COR-L47 (cell line): ENCODE measurements at regions not wholly inside any gene's neighbourhood (a gene's known extent, or its start where the extent isn't known, plus 50 kb on each side); places are given as distances from the start of the nearest gene placed in this dataset.

Experiments
- DNase-seq: peaks from one replicate; lab custom pipeline; 2025; lab: John Stamatoyannopoulos, UW

DNA sequence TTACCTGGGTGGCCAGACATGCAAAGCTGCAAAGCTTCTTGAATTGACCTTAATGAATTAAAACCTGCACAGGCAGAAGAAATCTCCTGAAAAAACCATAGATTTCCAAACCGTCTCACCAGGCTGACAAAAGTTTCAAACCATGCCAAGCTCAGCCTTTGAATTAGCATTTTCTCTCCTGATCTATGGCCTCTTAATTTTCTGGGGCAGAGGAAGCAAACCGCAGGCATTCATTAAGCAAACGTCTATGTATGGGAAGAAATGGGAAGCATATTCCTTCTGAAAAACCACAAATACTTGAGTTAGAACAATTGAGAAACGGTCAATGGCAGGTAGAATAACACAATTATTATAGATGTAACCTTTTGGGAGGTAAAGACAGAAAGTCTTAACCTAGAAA lies 500.2 kb upstream of the NR2F2 start:
- no peak for DNase-seq

DNA sequence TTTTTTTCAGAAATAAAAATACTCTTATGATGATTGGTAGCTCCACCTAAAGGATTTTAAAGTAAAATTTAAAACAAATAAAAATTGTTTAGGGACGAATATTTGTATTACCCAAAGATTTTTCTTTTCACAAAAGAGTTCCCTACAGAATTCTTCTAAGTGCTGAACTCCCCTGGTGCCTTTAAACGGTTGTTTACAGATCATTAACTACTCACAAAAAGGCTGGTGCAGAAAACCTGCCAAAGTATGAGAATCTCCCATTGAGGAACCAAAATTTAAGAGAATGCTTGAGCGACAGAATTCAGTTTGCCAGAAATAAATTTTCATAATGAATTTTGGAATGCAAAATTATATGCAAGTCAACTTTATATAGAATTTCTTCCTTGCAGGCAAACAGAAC lies 497.8 kb upstream of the NR2F2 start:
- DNase-seq: no peak

GRCh38 chr15:95834028-95834804 lies 496.3 kb upstream of the NR2F2 start:
- no peak for DNase-seq

- DNase-seq: no peak
Measured at GRCh38 chr15:95836536-95836935, 494.0 kb upstream of the NR2F2 start.

GRCh38 chr15:95837341-95838004 lies 493.0 kb upstream of the NR2F2 start:
- no peak for DNase-seq

GRCh38 chr15:95839367-95839782 lies 491.1 kb upstream of the NR2F2 start:
- DNase-seq: no peak

DNA sequence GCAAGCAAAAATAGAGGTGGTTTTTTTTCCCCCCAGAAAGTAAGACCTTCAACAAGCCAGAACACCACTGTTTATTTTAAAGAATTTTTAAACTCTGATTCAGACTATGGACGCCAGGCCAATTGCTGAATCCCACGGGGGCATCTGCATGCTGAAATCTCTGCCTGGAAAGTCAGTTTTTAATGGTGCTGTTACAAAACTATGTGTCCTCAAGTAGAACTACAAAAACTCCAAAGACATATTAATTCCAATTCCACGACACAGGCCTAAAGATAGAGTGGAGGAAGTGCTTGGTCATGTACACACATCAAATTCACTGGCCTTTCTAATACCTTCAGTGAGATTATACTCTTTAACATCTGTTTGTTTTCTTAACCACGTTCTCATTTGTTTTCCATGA lies 490.5 kb upstream of the NR2F2 start:
- DNase-seq: no peak

DNA sequence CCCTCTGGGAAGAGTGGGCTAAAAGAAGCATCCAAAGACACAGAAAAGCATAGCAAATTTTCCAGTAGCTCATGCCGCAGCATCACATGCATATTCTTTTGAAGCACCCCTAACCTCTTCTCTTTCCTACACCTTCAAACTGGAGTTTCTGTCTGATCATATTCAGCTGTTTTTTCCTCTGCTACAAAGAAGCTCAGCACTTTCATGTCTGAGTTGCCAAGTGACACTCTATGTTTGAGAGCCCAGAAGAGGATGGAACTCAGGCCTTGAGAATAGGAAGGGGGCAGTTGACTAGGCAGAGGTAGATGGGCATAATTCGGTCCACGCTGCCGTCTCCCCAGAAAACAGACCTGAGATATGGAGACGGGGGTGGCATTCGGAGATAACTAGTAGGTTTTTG lies 489.6 kb upstream of the NR2F2 start:
- DNase-seq: no peak

- no peak for DNase-seq
Measured at GRCh38 chr15:95842576-95842975, 487.9 kb upstream of the NR2F2 start.

GRCh38 chr15:95843241-95843910 lies 487.1 kb upstream of the NR2F2 start:
- no peak for DNase-seq

GRCh38 chr15:95845862-95846515 lies 484.5 kb upstream of the NR2F2 start:
- no peak for DNase-seq

GRCh38 chr15:95848126-95848525 lies 482.4 kb upstream of the NR2F2 start:
- no peak for DNase-seq

DNA sequence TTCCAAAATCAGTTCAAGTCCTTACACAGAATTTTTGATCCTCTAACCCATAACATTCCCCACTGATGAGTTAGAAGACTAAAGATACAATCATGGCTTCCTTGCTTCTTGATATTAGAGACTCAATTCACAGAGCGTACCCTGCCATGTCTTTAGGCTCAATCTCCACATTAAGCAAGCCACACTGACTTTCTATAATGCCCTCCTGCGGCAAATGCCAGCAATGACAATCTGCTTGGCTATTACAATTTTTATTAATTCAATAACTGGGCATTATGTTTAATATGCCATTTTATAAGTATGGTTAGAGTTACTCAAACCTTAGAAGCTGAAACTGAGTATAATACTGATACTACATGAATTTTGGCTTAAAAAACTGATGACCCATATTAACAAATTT lies 479.7 kb upstream of the NR2F2 start:
- no peak for DNase-seq

GRCh38 chr15:95853350-95853749 lies 477.1 kb upstream of the NR2F2 start:
- DNase-seq: no peak

- no peak for DNase-seq
Measured at GRCh38 chr15:95857124-95857757, 473.3 kb upstream of the NR2F2 start.

DNA sequence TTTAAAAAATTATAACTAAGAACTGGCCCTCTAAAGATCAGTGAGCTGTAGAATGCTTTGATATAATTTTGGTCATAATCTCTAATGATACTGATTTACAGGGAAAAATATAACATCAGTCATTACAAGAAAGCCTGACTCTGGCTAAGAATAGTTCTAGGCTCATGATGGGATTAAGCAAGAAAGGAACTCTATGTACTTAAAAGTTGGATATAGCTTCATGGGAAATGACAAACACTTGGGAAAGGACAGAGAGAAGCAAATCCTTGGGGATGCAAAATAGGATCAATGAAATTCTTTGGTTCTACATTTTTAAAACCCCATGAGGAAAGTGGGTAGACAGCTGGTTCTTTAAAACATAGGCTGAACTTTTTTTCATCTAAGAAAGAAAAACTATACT lies 472.7 kb upstream of the NR2F2 start:
- DNase-seq: no peak

DNA sequence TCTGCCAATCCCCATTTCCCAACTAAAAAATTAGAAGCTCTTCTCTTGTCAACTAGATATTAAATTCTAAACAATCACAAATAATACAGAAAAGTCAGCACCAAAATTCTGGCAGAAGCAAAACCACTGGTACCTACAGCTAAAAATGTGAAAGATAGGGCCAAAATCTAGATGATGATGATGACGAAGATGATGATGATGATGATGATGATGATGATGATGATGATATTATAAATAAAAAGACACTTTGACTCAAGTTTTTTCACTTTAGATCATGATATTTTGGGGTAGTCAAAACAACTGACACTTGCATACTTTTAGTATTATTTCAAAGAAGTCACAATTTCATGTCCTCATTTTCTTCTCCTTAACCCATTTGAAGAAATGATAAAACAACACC lies 470.1 kb upstream of the NR2F2 start:
- DNase-seq: no peak

- no peak for DNase-seq
Measured at GRCh38 chr15:95864467-95864886, 466.0 kb upstream of the NR2F2 start.

DNA sequence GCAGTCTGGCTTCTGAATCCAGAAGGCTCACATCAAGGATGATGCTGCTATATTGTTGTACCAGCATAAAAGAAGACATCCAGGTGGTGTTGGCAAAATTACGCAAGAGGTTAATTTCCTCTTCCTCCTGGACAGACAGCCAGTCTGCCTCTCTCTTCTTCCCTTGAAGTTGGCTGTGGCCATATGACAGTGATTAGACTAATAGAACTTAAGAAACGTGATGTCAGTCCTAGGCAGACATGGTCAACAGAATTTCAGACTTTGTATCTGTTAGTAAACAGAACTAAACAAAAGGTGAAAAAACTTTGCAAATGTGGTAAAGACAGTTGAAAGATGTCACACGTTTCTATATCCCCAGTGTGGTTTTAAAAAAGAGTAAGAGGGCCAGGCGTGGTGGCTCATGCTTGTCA lies 465.2 kb upstream of the NR2F2 start:
- no peak for DNase-seq

DNA sequence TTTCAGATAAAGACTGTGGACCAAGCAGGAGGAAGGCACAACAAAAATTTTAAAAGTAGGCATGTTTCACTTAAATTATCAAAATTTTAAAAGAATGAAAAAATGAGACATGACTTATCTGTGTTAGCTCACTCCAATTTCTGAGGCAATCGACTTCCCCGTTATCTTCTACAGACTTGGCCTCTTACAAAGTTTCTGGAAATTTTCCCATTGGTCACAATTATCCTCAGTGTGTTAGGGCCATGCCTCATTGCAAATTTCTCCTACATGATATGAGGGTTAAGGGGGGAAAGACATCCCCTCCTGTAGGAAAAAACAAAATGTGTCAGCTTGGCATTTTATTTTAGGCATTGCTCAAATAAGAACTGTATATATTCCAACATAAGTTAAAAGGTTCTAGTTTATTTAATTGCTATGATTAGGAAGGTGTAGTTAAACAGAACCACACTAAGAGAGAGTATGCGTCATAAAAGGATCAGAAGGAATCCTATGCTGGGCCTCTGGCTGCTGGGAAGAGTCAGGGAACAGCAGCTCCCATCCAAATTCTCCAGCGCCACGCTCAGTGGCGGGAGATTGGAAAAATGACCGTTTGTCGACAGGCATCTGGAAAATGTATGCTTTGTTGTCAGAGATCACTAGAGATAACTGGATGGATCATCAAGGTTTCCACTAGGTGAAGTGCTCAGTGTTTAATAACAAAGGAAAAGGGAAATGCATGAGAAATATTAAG lies 463.6 kb upstream of the NR2F2 start:
- DNase-seq: no peak

- DNase-seq: no peak
Measured at GRCh38 chr15:95868450-95868849, 462.1 kb upstream of the NR2F2 start.
